Occipital lobe (tissue), 1 donor: ENCODE measurements at regions not wholly inside any gene's neighbourhood (a gene's known extent, or its start where the extent isn't known, plus 50 kb on each side); places are given as distances from the start of the nearest gene placed in this dataset.
"Not testable (repeated sequence)": the region's sequence is repeated elsewhere in the genome, so short reads cannot be mapped to it uniquely, and the experiment has no call there.

Experiments
- DNase-seq: peaks from one replicate; lab custom pipeline; 2025; lab: John Stamatoyannopoulos, UW

GRCh38 chr9:85212887-85213286 lies 528.9 kb downstream of the AGTPBP1 start:
- no peak for DNase-seq

GRCh38 chr9:85212209-85212608 lies 529.5 kb downstream of the AGTPBP1 start:
- no peak for DNase-seq

- DNase-seq: no peak
Observed at GRCh38 chr9:85208666-85209065, 533.1 kb downstream of the AGTPBP1 start.

- DNase-seq: no peak
Observed at GRCh38 chr9:85204176-85204575, 534.6 kb downstream of the NTRK2 start.

GRCh38 chr9:85202596-85202995 lies 533.1 kb downstream of the NTRK2 start:
- DNase-seq: no peak

- no peak for DNase-seq
Observed at GRCh38 chr9:85200726-85201404, 531.3 kb downstream of the NTRK2 start.

GRCh38 chr9:85199866-85200495 lies 530.5 kb downstream of the NTRK2 start:
- DNase-seq: no peak

GRCh38 chr9:85192750-85193149 lies 523.2 kb downstream of the NTRK2 start:
- DNase-seq: no peak

- DNase-seq: no peak
Observed at GRCh38 chr9:85186218-85186585, 516.7 kb downstream of the NTRK2 start.

GRCh38 chr9:85185486-85186217 lies 516.1 kb downstream of the NTRK2 start:
- DNase-seq: no peak

- no peak for DNase-seq
Observed at GRCh38 chr9:85182383-85182782, 512.9 kb downstream of the NTRK2 start.

- peak; percentile 14 for DNase-seq
Observed at GRCh38 chr9:85178474-85178873, 508.9 kb downstream of the NTRK2 start.

- no peak for DNase-seq
Observed at GRCh38 chr9:85173967-85174366, 504.4 kb downstream of the NTRK2 start.

- no peak for DNase-seq
Observed at GRCh38 chr9:85172001-85172978, 502.8 kb downstream of the NTRK2 start.

GRCh38 chr9:85171163-85171562 lies 501.6 kb downstream of the NTRK2 start:
- no peak for DNase-seq

- DNase-seq: no peak
Observed at GRCh38 chr9:85168412-85168811, 498.9 kb downstream of the NTRK2 start.

GRCh38 chr9:85167146-85167545 lies 497.6 kb downstream of the NTRK2 start:
- DNase-seq: no peak

- DNase-seq: no peak
Observed at GRCh38 chr9:85163825-85164224, 494.3 kb downstream of the NTRK2 start.

GRCh38 chr9:85163415-85163814 lies 493.9 kb downstream of the NTRK2 start:
- no peak for DNase-seq

GRCh38 chr9:85162822-85163221 lies 493.3 kb downstream of the NTRK2 start:
- DNase-seq: no peak

- DNase-seq: not testable (repeated sequence)
Observed at GRCh38 chr9:85160944-85161343, 491.4 kb downstream of the NTRK2 start.

- no peak for DNase-seq
Observed at GRCh38 chr9:85158512-85158911, 489.0 kb downstream of the NTRK2 start.
